ENCODE measurements at regions not wholly inside any gene's neighbourhood (a gene's known extent, or its start where the extent isn't known, plus 50 kb on each side); places are given as distances from the start of the nearest gene placed in this dataset.
"Not testable (repeated sequence)": the region's sequence is repeated elsewhere in the genome, so short reads cannot be mapped to it uniquely, and the experiment has no call there.

DNA sequence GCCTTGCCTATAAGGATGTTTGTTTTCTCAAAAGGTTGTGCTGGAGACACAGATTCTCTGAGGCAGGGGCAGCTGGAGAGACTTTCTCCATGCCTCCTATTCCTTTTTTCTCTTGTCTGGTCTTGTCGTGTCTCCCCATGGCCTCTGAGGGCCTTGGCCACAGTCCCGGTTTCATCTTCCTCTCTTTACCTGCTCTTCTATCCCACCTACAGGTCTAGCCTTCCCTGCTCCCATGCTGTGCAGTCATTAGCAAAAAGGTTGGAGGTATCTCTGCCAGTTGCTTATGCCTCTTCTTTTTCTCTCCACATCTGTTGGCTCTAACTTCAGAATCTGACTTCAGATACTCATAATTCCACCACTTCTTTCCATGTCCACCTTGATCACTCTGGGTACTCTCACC lies 191.1 kb downstream of the IL20RB start:
- H3K4me3 ChIP-seq (ENCODE audit: low read depth, low read length), result no peak overlapping the region
- TF ChIP-seq, protein P1, sequence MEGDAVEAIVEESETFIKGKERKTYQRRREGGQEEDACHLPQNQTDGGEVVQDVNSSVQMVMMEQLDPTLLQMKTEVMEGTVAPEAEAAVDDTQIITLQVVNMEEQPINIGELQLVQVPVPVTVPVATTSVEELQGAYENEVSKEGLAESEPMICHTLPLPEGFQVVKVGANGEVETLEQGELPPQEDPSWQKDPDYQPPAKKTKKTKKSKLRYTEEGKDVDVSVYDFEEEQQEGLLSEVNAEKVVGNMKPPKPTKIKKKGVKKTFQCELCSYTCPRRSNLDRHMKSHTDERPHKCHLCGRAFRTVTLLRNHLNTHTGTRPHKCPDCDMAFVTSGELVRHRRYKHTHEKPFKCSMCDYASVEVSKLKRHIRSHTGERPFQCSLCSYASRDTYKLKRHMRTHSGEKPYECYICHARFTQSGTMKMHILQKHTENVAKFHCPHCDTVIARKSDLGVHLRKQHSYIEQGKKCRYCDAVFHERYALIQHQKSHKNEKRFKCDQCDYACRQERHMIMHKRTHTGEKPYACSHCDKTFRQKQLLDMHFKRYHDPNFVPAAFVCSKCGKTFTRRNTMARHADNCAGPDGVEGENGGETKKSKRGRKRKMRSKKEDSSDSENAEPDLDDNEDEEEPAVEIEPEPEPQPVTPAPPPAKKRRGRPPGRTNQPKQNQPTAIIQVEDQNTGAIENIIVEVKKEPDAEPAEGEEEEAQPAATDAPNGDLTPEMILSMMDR (IDR thresholded peaks at IDR 0.05; ENCODE audit: low read depth, low read length), result no peak

- no peak overlapping the region for H3K4me3 ChIP-seq (ENCODE audit: low read depth, low read length)
- TF ChIP-seq, protein P1 (IDR thresholded peaks at IDR 0.05; ENCODE audit: low read depth, low read length), result no peak
Measured at GRCh38 chr3:137150825-137151224, 193.0 kb downstream of the IL20RB start.

GRCh38 chr3:137153046-137153445 lies 195.3 kb downstream of the IL20RB start:
- not testable (repeated sequence) for H3K4me3 ChIP-seq (ENCODE audit: low read depth, low read length)

DNA sequence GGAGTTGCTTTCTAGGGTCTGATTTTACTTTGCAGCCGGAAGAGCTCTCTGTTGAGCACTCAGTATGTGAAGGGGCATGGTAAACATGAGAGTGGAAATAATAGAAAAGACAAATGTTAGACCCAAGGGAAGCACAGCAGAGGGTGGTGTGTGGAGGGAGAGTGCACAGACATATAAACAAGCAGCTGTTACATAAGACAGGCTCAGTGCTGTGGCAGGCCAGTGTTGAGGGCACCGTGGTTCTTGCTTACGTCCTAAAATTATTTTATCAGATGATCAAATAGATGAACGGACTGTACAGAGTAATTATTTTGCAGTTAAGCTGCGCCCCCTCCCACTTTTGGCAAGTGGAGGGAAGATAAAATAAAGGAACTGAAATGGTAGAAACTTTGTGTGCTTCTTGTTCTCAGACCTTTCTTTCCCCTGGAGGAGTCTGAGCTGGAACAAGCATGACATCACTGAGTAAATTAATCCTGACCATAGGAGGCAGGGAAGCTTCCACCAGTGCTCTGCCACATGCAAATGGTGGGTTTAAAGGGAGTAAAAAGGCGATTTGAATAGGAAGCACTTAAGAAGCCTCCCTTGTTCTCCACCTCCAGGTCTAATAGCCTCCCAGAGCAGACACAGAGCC lies 205.6 kb downstream of the IL20RB start:
- no peak overlapping the region for H3K4me3 ChIP-seq (ENCODE audit: low read depth, low read length)
- TF ChIP-seq, protein P1 (IDR thresholded peaks at IDR 0.05; ENCODE audit: low read depth, low read length), result no peak

DNA sequence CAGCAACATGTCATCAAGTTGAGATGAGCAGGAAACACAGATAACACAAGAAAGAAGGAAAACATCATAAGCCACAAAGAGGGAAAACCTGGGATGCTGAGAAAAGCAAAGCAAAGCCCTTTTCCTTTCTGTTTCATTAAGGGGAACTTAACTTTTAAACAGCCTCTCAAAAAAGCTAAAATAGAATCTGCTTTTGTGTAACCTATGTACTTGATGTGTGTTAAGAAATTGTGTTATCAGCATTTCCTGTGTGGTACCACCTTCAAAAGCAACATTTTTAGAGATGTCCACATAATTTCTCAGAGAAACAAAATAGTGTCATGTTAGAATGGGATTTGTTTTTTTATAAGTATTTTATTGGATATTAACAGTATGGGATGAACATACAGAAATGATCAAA lies 206.2 kb downstream of the IL20RB start:
- TF ChIP-seq, protein P1 (IDR thresholded peaks at IDR 0.05; ENCODE audit: low read depth, low read length), result no peak
- H3K4me3 ChIP-seq (ENCODE audit: low read depth, low read length), result no peak overlapping the region

- no peak overlapping the region for H3K4me3 ChIP-seq (ENCODE audit: low read depth, low read length)
- TF ChIP-seq, protein P1 (IDR thresholded peaks at IDR 0.05; ENCODE audit: low read depth, low read length), result no peak
Measured at GRCh38 chr3:137165117-137165806, 207.5 kb downstream of the IL20RB start.

DNA sequence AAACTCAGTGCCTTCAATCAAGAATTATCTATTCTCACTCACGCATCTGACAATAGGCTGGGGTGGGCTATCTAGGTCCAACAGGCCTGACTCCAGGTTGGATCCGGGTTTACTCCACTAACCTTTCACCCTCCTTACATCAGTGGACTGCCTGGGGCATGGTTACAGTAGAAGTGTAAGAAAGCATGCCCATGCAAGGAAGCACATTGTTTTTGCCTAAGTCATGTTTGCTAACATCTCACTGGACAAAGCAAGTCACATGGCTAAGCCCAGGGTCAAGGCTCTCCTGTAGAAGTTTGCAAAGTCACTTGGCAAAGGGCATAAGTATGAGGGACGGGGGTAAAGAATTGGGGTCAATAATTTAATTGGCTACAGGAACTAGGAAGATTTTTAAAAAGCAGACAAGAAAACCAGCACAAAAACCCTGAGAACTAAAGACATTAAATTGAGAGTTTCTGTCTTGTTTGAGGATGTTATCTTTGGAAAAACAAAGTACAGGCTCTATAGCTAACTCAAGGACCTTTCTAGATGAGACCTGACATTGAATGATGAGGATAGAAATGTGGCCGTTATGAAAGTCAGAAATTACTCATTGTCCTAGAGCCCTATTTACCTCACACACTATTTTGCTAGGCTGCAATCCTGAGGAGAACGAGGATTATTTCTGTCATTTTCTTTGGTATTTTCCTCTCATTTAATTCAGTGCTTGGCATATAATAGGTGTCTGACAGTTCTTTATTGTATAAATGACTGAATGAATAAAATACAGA lies 214.2 kb downstream of the IL20RB start:
- no peak overlapping the region for H3K4me3 ChIP-seq (ENCODE audit: low read depth, low read length)
- TF ChIP-seq, protein P1 (IDR thresholded peaks at IDR 0.05; ENCODE audit: low read depth, low read length), result no peak
